OCI-LY7 (cell line): ENCODE measurements at regions not wholly inside any gene's neighbourhood (a gene's known extent, or its start where the extent isn't known, plus 50 kb on each side); places are given as distances from the start of the nearest gene placed in this dataset.

Experiments
- EZH2phosphoT487 ChIP-seq: fragments of 200-600 bp; sonication (generic); IDR thresholded peaks from 2 replicates; pipeline ENCODE4 v1.6.1; 2018; ENCODE audit warnings: low read depth, borderline replicate concordance, mild to moderate bottlenecking, mixed run types, antibody characterized with exemption, low read length, moderate library complexity, mixed read lengths
- TF ChIP-seq, protein P1 (sequence below): fragments of 200-600 bp; sonication (generic); conservative IDR thresholded peaks from 2 replicates; pipeline ENCODE4 v1.5.1; 2014; ENCODE audit warnings: mild to moderate bottlenecking, antibody characterized with exemption, low read length, moderate library complexity, mixed read lengths

DNA sequence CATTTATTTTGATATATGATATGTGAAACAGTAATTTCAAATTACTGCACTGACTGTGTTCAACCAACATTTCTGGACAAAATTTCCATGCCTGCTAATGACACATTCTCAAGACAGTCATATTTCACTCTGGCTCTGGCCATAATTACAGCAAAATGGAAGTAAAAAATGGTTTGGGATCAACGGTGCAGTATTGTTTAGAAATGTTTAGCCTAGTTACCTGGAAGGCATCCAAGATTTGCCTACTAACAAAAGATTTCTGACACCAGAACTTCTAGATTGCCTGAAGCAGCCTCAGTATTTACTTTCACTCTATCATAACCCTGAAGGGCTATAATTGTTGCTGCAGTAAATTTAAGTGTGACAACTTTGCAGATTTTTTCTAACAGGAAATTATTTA is 416.3 kb downstream of the PCDH10 start:
- TF ChIP-seq, protein P1, sequence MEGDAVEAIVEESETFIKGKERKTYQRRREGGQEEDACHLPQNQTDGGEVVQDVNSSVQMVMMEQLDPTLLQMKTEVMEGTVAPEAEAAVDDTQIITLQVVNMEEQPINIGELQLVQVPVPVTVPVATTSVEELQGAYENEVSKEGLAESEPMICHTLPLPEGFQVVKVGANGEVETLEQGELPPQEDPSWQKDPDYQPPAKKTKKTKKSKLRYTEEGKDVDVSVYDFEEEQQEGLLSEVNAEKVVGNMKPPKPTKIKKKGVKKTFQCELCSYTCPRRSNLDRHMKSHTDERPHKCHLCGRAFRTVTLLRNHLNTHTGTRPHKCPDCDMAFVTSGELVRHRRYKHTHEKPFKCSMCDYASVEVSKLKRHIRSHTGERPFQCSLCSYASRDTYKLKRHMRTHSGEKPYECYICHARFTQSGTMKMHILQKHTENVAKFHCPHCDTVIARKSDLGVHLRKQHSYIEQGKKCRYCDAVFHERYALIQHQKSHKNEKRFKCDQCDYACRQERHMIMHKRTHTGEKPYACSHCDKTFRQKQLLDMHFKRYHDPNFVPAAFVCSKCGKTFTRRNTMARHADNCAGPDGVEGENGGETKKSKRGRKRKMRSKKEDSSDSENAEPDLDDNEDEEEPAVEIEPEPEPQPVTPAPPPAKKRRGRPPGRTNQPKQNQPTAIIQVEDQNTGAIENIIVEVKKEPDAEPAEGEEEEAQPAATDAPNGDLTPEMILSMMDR: no peak
- TF ChIP-seq EZH2phosphoT487: no peak
